ENCODE measurements at regions not wholly inside any gene's neighbourhood (a gene's known extent, or its start where the extent isn't known, plus 50 kb on each side); places are given as distances from the start of the nearest gene placed in this dataset.

DNA sequence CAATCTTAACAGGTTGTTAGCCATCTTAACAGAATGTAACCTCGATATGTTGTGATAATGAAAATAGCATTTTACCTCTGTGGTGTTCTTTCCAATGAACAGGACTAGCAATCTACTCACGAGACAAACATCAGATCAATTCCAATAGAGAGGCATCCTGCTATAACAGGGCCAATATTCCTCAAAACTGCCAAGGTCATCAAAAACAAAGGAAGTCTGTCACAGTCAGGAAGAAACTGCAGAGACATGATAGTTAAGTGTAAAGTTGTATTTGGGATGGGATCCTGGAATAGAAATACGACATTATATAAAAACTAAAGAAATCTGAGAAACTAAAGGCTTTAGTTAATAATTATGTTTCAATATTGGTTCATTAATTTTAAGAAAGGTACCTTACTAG lies 588.9 kb upstream of the NETO1 start:
- Mint-ChIP-seq H3K27ac (no peak overlapping the region), H3K27me3 (no peaks in the 10 kb centered on the region), H3K9me3 (peaks cover 6% of the 10 kb centered on the region), H3K4me3 (no peak overlapping the region), H3K4me1 (ENCODE audit: low read depth) (no peaks in the 10 kb centered on the region), H3K36me3 (ENCODE audit: low read depth) (no peaks in the 10 kb centered on the region)
- intact Hi-C loops (cut with micrococcal nuclease), result no loop called here

GRCh38 chr18:73452866-73453265 lies 585.1 kb upstream of the NETO1 start:
- Mint-ChIP-seq H3K4me1 (ENCODE audit: low read depth) (no peaks in the 10 kb centered on the region), H3K27me3 (no peaks in the 10 kb centered on the region), H3K27ac (no peak overlapping the region), H3K9me3 (peaks cover 9% of the 10 kb centered on the region), H3K36me3 (ENCODE audit: low read depth) (no peaks in the 10 kb centered on the region), H3K4me3 (no peak overlapping the region)
- intact Hi-C loops (cut with micrococcal nuclease), result no loop called here

DNA sequence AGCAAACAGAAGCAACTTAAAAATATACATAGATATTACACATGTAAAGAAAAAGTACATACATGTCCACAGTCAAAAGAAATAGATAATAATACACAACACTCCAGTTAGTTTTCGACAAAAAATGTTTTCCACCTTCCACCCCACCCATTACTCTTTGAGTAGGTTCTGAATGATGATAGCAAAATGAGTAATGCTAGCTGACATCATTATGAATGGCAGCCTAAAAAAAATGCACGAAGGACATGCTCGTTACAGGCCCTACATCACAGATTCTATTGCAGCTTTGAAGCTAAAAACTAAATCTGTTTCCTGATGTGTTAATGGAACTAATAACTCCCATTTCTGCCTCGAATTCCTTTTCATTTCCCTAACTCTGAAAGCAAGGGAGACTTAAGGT lies 578.7 kb upstream of the NETO1 start:
- Mint-ChIP-seq H3K4me1 (ENCODE audit: low read depth) (no peaks in the 10 kb centered on the region), H3K4me3 (no peak overlapping the region), H3K27ac (no peak overlapping the region), H3K27me3 (no peaks in the 10 kb centered on the region), H3K36me3 (ENCODE audit: low read depth) (no peaks in the 10 kb centered on the region), H3K9me3 (peaks cover 18% of the 10 kb centered on the region)
- intact Hi-C loops (cut with micrococcal nuclease), result no loop called here

DNA sequence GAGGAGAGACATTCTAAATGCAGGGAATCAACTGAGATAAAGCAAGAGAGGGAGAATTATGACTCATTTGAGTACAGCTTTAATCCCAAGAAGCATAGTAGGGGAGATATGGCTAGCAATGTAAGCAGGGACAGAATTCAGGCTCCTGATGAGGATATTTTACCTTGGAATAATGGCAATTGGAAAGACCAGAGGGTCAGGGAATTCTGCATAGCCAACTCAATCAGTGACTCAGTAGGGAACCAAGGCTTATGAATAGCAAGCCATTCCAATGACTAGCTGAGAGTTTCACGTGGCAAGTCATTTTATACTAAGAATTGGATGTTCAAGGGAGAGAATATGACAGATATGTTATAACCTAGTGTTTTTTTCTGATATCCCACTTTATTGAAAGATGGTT lies 563.8 kb upstream of the NETO1 start:
- Mint-ChIP-seq H3K36me3 (ENCODE audit: low read depth) (no peaks in the 10 kb centered on the region), H3K4me1 (ENCODE audit: low read depth) (no peaks in the 10 kb centered on the region), H3K9me3 (no peaks in the 10 kb centered on the region), H3K27me3 (no peaks in the 10 kb centered on the region), H3K4me3 (no peak overlapping the region), H3K27ac (no peak overlapping the region)
- intact Hi-C loops (cut with micrococcal nuclease), result no loop called here

DNA sequence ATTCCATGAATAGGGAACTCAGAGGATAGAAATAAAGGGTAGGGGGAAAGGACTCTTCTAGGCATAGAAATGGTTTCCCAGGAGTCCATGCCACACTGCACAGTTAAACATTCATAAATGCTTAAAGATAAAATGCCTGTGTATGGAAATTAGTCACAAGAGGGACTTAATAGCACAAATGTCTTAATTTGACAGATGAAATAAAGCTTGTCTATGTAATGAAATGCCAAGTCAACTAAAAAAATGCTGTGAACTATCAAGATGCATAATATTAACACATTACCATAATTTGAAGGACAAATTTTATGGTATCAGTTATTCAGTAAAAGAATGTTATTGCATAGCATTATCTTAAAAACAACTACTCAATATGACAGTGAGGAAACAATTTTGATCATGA lies 553.2 kb upstream of the NETO1 start:
- no peak overlapping the region for H3K27ac Mint-ChIP-seq

GRCh38 chr18:73419531-73419930 lies 551.7 kb upstream of the NETO1 start:
- H3K4me3 Mint-ChIP-seq, result no peak overlapping the region
- no peak overlapping the region for H3K27ac Mint-ChIP-seq
- H3K27me3 Mint-ChIP-seq, result no peaks in the 10 kb centered on the region

More for the DNA sequence above, 553.2 kb upstream of the NETO1 start:
- Mint-ChIP-seq H3K4me3 (no peak overlapping the region), H3K4me1 (ENCODE audit: low read depth) (no peaks in the 10 kb centered on the region), H3K36me3 (ENCODE audit: low read depth) (no peaks in the 10 kb centered on the region), H3K9me3 (peaks cover 13% of the 10 kb centered on the region), H3K27me3 (no peaks in the 10 kb centered on the region)
- intact Hi-C loops (cut with micrococcal nuclease), result no loop called here

GRCh38 chr18:73414598-73414997 lies 546.8 kb upstream of the NETO1 start:
- H3K9me3 Mint-ChIP-seq, result peaks cover 13% of the 10 kb centered on the region
- intact Hi-C loops (cut with micrococcal nuclease), result no loop called here
- H3K27ac Mint-ChIP-seq, result no peak overlapping the region
- no peak overlapping the region for H3K4me3 Mint-ChIP-seq
- no peaks in the 10 kb centered on the region for H3K27me3 Mint-ChIP-seq
- no peaks in the 10 kb centered on the region for H3K4me1 Mint-ChIP-seq (ENCODE audit: low read depth)
- no peaks in the 10 kb centered on the region for H3K36me3 Mint-ChIP-seq (ENCODE audit: low read depth)

More at GRCh38 chr18:73419531-73419930, 551.7 kb upstream of the NETO1 start:
- Mint-ChIP-seq H3K36me3 (ENCODE audit: low read depth) (no peaks in the 10 kb centered on the region), H3K9me3 (peaks cover 13% of the 10 kb centered on the region), H3K4me1 (ENCODE audit: low read depth) (no peaks in the 10 kb centered on the region)
- intact Hi-C loops (cut with micrococcal nuclease), result no loop called here

DNA sequence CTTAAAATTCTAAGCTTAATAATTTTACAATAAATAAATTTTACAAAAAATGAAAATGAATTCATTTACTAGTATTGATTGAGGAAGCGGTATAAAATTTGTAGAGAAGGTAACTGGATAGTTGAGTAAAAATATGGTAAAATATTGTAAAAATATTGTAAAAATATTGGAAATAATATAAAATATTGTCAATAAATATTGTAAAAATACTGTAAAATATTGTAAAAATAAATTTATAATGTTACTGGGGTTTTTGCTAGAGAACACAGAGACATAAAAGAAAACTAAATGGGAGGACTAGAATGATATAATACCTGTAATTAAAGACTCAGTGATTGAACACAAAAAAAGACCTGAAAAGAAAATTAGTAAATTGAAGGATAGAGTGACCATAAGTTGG lies 546.3 kb upstream of the NETO1 start:
- no peaks in the 10 kb centered on the region for H3K27me3 Mint-ChIP-seq
- no peaks in the 10 kb centered on the region for H3K36me3 Mint-ChIP-seq (ENCODE audit: low read depth)
- H3K4me3 Mint-ChIP-seq, result no peak overlapping the region

GRCh38 chr18:73409242-73409641 lies 541.5 kb upstream of the NETO1 start:
- no peaks in the 10 kb centered on the region for H3K4me1 Mint-ChIP-seq (ENCODE audit: low read depth)
- no peaks in the 10 kb centered on the region for H3K36me3 Mint-ChIP-seq (ENCODE audit: low read depth)
- intact Hi-C loops (cut with micrococcal nuclease), result no loop called here
- H3K27ac Mint-ChIP-seq, result no peak overlapping the region
- peaks cover 2% of the 10 kb centered on the region for H3K9me3 Mint-ChIP-seq
- H3K27me3 Mint-ChIP-seq, result no peaks in the 10 kb centered on the region
- no peak overlapping the region for H3K4me3 Mint-ChIP-seq

More for the DNA sequence above, 546.3 kb upstream of the NETO1 start:
- H3K9me3 Mint-ChIP-seq, result peaks cover 13% of the 10 kb centered on the region
- H3K4me1 Mint-ChIP-seq (ENCODE audit: low read depth), result no peaks in the 10 kb centered on the region
- intact Hi-C loops (cut with micrococcal nuclease), result no loop called here
- H3K27ac Mint-ChIP-seq, result no peak overlapping the region

DNA sequence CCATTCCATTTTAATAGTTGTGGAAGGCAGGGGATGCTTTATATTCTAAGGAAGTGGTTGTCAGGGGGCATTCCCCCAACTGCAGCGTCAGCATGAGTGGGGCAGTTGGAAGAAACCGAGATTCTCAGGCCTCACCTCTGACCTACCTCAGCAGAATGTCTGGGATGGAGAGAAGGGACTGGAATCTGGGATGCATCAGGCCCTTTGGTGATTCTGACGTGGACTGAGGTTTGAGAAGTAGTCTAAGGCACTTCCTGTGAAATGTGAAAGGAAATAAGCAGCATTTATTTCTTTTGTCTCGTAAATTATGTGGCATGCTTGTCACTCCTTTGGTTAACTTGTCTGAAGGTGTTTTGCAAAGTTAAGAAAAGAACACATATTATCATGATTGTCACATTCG lies 540.7 kb upstream of the NETO1 start:
- Mint-ChIP-seq H3K4me3 (no peak overlapping the region), H3K27me3 (no peaks in the 10 kb centered on the region), H3K27ac (no peak overlapping the region), H3K36me3 (ENCODE audit: low read depth) (no peaks in the 10 kb centered on the region), H3K9me3 (peaks cover 10% of the 10 kb centered on the region), H3K4me1 (ENCODE audit: low read depth) (no peaks in the 10 kb centered on the region)
- intact Hi-C loops (cut with micrococcal nuclease), result no loop called here

- Mint-ChIP-seq H3K27ac (no peak overlapping the region), H3K4me3 (no peak overlapping the region), H3K36me3 (ENCODE audit: low read depth) (no peaks in the 10 kb centered on the region), H3K4me1 (ENCODE audit: low read depth) (no peaks in the 10 kb centered on the region), H3K9me3 (peaks cover 10% of the 10 kb centered on the region), H3K27me3 (no peaks in the 10 kb centered on the region)
- intact Hi-C loops (cut with micrococcal nuclease), result no loop called here
These were observed 539.7 kb upstream of the NETO1 start for GRCh38 chr18:73407506-73407905.

DNA sequence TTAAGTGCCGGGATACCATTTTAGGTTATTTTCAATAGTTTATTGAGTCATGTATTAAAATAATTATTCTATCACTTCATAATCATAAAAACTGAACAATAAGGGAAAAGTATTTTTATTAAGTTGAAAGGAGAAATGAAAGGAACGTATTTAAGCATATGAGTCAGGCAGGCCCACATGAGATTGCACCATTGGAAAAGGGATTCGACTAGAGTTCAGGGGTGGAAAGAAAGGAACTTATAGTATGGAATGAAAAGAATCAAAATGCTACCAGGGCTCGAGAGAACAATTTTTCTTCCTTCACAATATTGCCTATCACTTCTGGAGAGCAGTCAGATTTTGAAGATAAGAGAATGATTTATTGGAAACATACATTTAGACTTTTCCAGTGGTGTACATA lies 516.5 kb upstream of the NETO1 start:
- no peaks in the 10 kb centered on the region for H3K4me1 Mint-ChIP-seq (ENCODE audit: low read depth)
- no peak overlapping the region for H3K27ac Mint-ChIP-seq
- H3K36me3 Mint-ChIP-seq (ENCODE audit: low read depth), result no peaks in the 10 kb centered on the region
- no peak overlapping the region for H3K4me3 Mint-ChIP-seq
- no peaks in the 10 kb centered on the region for H3K27me3 Mint-ChIP-seq
- peaks cover 9% of the 10 kb centered on the region for H3K9me3 Mint-ChIP-seq
- intact Hi-C loops (cut with micrococcal nuclease), result no loop called here

DNA sequence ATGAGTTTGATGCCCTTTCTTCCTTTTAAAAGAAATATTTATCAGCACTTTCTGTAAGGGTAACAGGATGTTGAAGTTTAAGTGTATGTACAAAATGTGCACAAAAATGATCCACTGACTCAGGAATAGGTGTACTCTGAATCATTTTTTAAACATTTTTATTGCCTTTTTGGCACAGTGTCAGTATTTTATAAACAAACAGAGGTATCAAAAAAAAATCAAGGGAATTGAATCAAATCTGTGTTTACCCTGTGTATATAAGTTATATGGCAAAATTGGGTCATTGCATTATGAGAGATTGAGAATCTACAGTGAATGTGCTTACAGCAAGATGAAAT lies 513.9 kb upstream of the NETO1 start:
- no peak overlapping the region for H3K27ac Mint-ChIP-seq
- no peak overlapping the region for H3K4me3 Mint-ChIP-seq
- no peaks in the 10 kb centered on the region for H3K36me3 Mint-ChIP-seq (ENCODE audit: low read depth)
- no peaks in the 10 kb centered on the region for H3K4me1 Mint-ChIP-seq (ENCODE audit: low read depth)
- no peaks in the 10 kb centered on the region for H3K27me3 Mint-ChIP-seq
- peaks cover 9% of the 10 kb centered on the region for H3K9me3 Mint-ChIP-seq
- intact Hi-C loops (cut with micrococcal nuclease), result no loop called here

GRCh38 chr18:73381016-73381698 lies 513.4 kb upstream of the NETO1 start:
- H3K4me3 Mint-ChIP-seq, result no peak overlapping the region
- intact Hi-C loops (cut with micrococcal nuclease), result no loop called here
- H3K9me3 Mint-ChIP-seq, result peaks cover 7% of the 10 kb centered on the region
- H3K27me3 Mint-ChIP-seq, result no peaks in the 10 kb centered on the region
- no peaks in the 10 kb centered on the region for H3K36me3 Mint-ChIP-seq (ENCODE audit: low read depth)
- H3K4me1 Mint-ChIP-seq (ENCODE audit: low read depth), result no peaks in the 10 kb centered on the region
- H3K27ac Mint-ChIP-seq, result no peak overlapping the region

- no peak overlapping the region for H3K4me3 Mint-ChIP-seq
- intact Hi-C loops (cut with micrococcal nuclease), result no loop called here
- no peaks in the 10 kb centered on the region for H3K4me1 Mint-ChIP-seq (ENCODE audit: low read depth)
- H3K9me3 Mint-ChIP-seq, result peaks cover 7% of the 10 kb centered on the region
- H3K27me3 Mint-ChIP-seq, result no peaks in the 10 kb centered on the region
- no peaks in the 10 kb centered on the region for H3K36me3 Mint-ChIP-seq (ENCODE audit: low read depth)
- no peak overlapping the region for H3K27ac Mint-ChIP-seq
These were observed 498.9 kb upstream of the NETO1 start for GRCh38 chr18:73366713-73367112.

All from dendritic cell treated with granulocyte-macrophage colony-stimulating factor and Interleukin-4, amounts not matched to agents 40 ng/mL and 50 ng/mL, for 4 days (primary cell).